Type B pancreatic cell (in vitro differentiated cells): ENCODE measurements at regions not wholly inside any gene's neighbourhood (a gene's known extent, or its start where the extent isn't known, plus 50 kb on each side); places are given as distances from the start of the nearest gene placed in this dataset.

Experiments
- DNase-seq: peaks from one replicate; pipeline ENCODE4 v3.0.0; 2021; ENCODE audit warnings: mixed read lengths; ENCODE audit not compliant: unreplicated experiment; ENCODE audit errors: extremely low spot score
- H3K27ac Mint-ChIP-seq: 2 replicates; pipeline ENCODE4 v1.8.0; 2021; ENCODE audit warnings: mild to moderate bottlenecking, mixed read lengths
- H3K27me3 Mint-ChIP-seq: 2 replicates; pipeline ENCODE4 v1.8.0; 2021; ENCODE audit warnings: mixed read lengths
- H3K36me3 Mint-ChIP-seq: 2 replicates; pipeline ENCODE4 v1.8.0; 2021; ENCODE audit warnings: mixed read lengths
- H3K4me1 Mint-ChIP-seq: one replicate; pipeline ENCODE4 v1.8.0; 2021; ENCODE audit warnings: mixed read lengths; ENCODE audit not compliant: unreplicated experiment
- H3K4me3 Mint-ChIP-seq: 2 replicates; pipeline ENCODE4 v1.8.0; 2021; ENCODE audit warnings: mild to moderate bottlenecking, mixed read lengths
- H3K9me3 Mint-ChIP-seq: 2 replicates; pipeline ENCODE4 v1.8.0; 2021; ENCODE audit warnings: mixed read lengths
- TF ChIP-seq, protein P1 (sequence below): fragments of 200-600 bp; sonication (generic); conservative IDR thresholded peaks from 2 replicates; pipeline ENCODE4 v1.5.0; 2021; ENCODE audit warnings: antibody characterized with exemption, mild to moderate bottlenecking

DNA sequence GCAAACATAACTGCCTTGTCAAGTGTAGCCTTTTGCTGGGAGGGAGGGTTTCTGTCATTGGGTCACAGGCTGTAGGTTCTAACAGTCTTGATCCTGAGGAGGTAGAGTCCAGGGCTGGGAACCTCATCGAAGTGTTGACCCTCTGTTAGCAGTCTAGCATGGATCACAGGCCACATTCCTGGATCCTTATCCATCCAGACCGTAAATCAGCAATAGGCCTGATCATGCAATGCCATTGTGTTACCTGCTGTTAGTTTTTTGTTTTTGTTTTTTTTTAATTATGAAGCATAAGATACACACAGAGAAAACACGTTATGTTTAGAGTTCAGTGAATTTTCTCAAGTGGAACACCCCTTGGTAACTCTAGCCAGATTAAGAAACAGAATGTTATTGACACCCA lies 282.0 kb upstream of the TPM1 start:
- H3K36me3 Mint-ChIP-seq, result peaks cover 40% of the 10 kb centered on the region
- no peaks in the 10 kb centered on the region for H3K9me3 Mint-ChIP-seq
- no peaks in the 10 kb centered on the region for H3K27me3 Mint-ChIP-seq
- peaks cover 29% of the 10 kb centered on the region for H3K4me1 Mint-ChIP-seq
- no peak for DNase-seq
- TF ChIP-seq, protein P1, sequence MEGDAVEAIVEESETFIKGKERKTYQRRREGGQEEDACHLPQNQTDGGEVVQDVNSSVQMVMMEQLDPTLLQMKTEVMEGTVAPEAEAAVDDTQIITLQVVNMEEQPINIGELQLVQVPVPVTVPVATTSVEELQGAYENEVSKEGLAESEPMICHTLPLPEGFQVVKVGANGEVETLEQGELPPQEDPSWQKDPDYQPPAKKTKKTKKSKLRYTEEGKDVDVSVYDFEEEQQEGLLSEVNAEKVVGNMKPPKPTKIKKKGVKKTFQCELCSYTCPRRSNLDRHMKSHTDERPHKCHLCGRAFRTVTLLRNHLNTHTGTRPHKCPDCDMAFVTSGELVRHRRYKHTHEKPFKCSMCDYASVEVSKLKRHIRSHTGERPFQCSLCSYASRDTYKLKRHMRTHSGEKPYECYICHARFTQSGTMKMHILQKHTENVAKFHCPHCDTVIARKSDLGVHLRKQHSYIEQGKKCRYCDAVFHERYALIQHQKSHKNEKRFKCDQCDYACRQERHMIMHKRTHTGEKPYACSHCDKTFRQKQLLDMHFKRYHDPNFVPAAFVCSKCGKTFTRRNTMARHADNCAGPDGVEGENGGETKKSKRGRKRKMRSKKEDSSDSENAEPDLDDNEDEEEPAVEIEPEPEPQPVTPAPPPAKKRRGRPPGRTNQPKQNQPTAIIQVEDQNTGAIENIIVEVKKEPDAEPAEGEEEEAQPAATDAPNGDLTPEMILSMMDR, result no peak
- no peak overlapping the region for H3K27ac Mint-ChIP-seq
- no peak overlapping the region for H3K4me3 Mint-ChIP-seq

DNA sequence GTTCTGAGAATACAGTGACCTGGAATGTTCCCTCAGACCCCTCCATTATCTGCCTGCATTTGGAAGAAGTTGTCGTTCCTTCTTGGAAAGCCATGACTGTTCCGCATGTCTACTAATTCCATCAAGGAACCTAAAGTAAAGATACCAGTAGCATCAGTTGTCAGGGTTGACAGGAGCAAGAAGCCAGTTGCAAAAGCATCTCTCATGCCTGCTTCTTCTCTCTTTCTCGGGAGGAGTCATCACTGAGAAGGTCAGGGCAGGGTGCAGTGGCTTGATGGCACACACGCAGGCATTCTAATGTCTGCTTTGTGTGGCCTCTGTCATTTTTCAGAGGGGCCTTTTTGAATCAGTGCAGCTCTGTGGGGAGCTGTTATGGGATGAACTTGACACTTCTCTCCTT lies 276.6 kb upstream of the TPM1 start:
- TF ChIP-seq, protein P1, result no peak
- no peak overlapping the region for H3K4me3 Mint-ChIP-seq
- no peaks in the 10 kb centered on the region for H3K27me3 Mint-ChIP-seq
- no peak overlapping the region for H3K27ac Mint-ChIP-seq
- peaks cover 14% of the 10 kb centered on the region for H3K4me1 Mint-ChIP-seq
- H3K36me3 Mint-ChIP-seq, result peaks cover 37% of the 10 kb centered on the region
- H3K9me3 Mint-ChIP-seq, result no peaks in the 10 kb centered on the region
- DNase-seq, result no peak

DNA sequence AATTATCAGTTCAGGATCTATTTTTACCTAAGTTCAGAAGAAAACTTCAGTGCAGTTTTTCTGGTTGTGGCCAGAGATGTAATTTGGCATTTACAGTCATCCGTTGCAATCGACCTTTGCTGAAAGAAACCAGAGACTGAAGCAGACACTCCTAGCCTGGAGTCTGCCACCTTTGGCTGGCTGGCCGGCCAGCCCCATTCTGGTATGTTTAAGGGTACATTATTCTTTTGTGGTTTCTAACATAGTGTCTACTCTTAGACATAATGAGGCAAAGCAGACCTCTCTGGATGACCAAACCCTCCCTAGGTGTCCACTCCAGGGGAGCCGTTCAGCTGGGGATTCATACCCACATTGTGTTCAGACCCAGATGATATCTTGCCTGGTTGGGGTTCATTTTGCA lies 275.9 kb upstream of the TPM1 start:
- no peak overlapping the region for H3K27ac Mint-ChIP-seq
- peaks cover 14% of the 10 kb centered on the region for H3K4me1 Mint-ChIP-seq
- H3K27me3 Mint-ChIP-seq, result no peaks in the 10 kb centered on the region
- H3K4me3 Mint-ChIP-seq, result no peak overlapping the region
- H3K9me3 Mint-ChIP-seq, result no peaks in the 10 kb centered on the region
- H3K36me3 Mint-ChIP-seq, result peaks cover 35% of the 10 kb centered on the region
- TF ChIP-seq, protein P1, result no peak
- DNase-seq, result no peak

DNA sequence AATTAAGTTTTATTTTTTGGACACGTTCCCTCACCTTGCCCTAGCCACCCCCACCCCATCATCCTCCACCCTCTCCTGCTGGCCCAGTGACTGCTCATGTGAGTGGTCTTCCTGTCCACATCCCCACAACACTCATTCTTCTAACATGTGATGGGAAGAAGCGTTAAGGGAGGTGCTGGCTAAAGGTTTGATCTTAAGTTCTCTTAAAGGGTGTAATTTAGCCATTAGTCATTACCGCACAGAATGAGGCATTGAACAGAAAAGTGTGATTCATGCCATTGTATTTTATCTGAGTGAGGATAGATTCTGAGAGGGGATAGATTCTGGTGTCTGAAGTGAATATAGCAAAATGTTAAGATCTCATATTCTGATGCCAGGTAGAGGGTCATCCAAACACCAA lies 272.9 kb upstream of the TPM1 start:
- Mint-ChIP-seq H3K4me3 (no peak overlapping the region), H3K27me3 (no peaks in the 10 kb centered on the region), H3K9me3 (no peaks in the 10 kb centered on the region), H3K36me3 (peaks cover 32% of the 10 kb centered on the region), H3K27ac (no peak overlapping the region), H3K4me1 (peaks cover 21% of the 10 kb centered on the region)
- TF ChIP-seq, protein P1, result no peak
- no peak for DNase-seq

DNA sequence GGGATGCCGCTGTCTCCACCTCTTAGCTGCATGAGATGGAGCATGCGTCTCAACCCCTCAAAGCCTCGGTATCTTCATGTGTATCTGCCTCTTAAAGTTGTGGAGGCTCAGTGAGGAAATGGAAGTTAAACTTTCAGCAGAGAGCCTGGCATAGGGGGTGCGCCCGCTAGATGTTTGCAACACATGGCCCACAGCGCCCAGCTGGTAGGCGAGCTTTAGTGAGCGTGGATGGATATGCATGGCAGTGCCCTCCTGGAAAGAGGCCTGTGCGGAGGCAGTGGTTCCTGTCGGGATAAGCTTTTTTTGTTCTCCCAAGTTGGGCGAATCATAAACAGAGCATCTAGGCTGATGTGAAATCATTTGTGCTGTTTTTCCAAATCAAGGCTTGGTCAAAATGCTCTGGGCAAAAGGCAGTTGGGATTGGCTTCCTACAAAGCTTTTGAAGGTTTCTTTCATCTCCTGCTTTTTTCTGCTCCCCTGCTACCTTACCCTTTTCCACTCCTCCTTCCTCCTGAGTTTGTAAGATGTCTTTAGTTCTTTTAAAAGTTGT lies 272.4 kb upstream of the TPM1 start:
- TF ChIP-seq, protein P1, result no peak
- DNase-seq, result no peak
- H3K9me3 Mint-ChIP-seq, result no peaks in the 10 kb centered on the region
- peaks cover 17% of the 10 kb centered on the region for H3K4me1 Mint-ChIP-seq
- no peak overlapping the region for H3K4me3 Mint-ChIP-seq
- H3K36me3 Mint-ChIP-seq, result peaks cover 32% of the 10 kb centered on the region
- no peaks in the 10 kb centered on the region for H3K27me3 Mint-ChIP-seq
- H3K27ac Mint-ChIP-seq, result no peak overlapping the region

DNA sequence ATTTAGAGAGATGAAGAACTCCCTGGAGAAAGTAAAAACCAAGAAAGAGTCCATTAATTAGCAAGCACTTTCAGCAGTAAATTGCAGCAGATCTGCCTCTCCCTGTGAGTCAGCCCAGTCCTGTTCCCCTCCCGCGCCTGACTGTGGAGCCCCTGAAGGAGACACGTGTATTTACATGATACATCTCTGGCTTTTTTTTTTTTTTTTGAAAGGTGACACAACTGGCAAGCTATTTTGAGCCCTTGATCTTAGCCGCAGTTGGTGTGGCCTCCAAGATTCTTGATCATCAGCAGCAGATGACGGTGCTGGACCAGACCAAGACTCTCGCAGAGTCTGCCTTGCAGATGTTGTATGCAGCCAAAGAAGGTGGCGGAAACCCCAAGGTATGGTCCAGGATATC lies 271.8 kb upstream of the TPM1 start:
- no peak overlapping the region for H3K4me3 Mint-ChIP-seq
- no peaks in the 10 kb centered on the region for H3K27me3 Mint-ChIP-seq
- H3K4me1 Mint-ChIP-seq, result peaks cover 12% of the 10 kb centered on the region
- TF ChIP-seq, protein P1, result no peak
- H3K27ac Mint-ChIP-seq, result no peak overlapping the region
- peaks cover 33% of the 10 kb centered on the region for H3K36me3 Mint-ChIP-seq
- no peak for DNase-seq
- no peaks in the 10 kb centered on the region for H3K9me3 Mint-ChIP-seq
